ENCODE measurements at regions not wholly inside any gene's neighbourhood (a gene's known extent, or its start where the extent isn't known, plus 50 kb on each side); places are given as distances from the start of the nearest gene placed in this dataset.

DNA sequence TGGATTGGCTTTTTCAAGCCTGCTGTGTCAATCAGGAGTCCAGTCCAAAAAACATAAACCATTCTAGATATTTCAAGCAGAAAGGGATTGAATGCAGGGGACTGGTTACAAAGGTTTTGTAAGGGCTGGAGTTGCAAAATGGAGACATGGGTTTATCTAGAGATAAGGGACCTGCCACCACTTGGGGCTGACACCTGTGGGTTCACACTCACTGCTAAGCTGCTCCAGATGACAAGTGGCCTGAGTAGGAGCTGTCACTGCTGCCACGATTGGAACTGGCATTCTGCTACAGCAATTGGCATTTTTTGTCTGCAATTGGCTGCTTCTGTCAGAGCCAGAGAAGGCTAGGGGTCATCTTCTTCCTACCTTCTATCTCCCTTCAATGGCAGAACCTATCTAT, 66.3 kb upstream of the ZFR start:
- ATAC-seq, result no peak
- intact Hi-C loops (cut with micrococcal nuclease; ENCODE audit: unreplicated experiment) (no loop called here), in situ Hi-C loops (cut with HindIII; ENCODE audit: low pct_unique_long_range_greater_than_20kb, low sequenced_read_pairs) (no loop called here)
- no TSS peak for BruUV-seq (replicated peaks)
- Histone ChIP-seq H3K4me3 (ENCODE audit: low read depth in 2 of 2, low read length in 2 of 2) (no peak overlapping the region), H3K27me3 (ENCODE audit: control insufficient read depth, insufficient read depth, low read length) (no peaks in the 10 kb centered on the region; the same call in 1 of the 2 replicates), H3K4me1 (ENCODE audit: control insufficient read depth, insufficient read depth, low read length) (no peaks in the 10 kb centered on the region), H3K36me3 (ENCODE audit: control insufficient read depth, insufficient read depth, low read length) (no peaks in the 10 kb centered on the region), H3K9me3 (ENCODE audit: control insufficient read depth, insufficient read depth, low read depth, low read length) (no peaks in the 10 kb centered on the region), H3K27ac (ENCODE audit: low read length) (no peak overlapping the region)
- no peak for DNase-seq (ENCODE audit: low read depth, low spot score)
- no peak for TF ChIP-seq SIN3A (IDR thresholded peaks at IDR 0.05; ENCODE audit: borderline replicate concordance, insufficient read depth, low read depth, low read length)
- TF ChIP-seq, protein P1, sequence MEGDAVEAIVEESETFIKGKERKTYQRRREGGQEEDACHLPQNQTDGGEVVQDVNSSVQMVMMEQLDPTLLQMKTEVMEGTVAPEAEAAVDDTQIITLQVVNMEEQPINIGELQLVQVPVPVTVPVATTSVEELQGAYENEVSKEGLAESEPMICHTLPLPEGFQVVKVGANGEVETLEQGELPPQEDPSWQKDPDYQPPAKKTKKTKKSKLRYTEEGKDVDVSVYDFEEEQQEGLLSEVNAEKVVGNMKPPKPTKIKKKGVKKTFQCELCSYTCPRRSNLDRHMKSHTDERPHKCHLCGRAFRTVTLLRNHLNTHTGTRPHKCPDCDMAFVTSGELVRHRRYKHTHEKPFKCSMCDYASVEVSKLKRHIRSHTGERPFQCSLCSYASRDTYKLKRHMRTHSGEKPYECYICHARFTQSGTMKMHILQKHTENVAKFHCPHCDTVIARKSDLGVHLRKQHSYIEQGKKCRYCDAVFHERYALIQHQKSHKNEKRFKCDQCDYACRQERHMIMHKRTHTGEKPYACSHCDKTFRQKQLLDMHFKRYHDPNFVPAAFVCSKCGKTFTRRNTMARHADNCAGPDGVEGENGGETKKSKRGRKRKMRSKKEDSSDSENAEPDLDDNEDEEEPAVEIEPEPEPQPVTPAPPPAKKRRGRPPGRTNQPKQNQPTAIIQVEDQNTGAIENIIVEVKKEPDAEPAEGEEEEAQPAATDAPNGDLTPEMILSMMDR (IDR thresholded peaks at IDR 0.05), result no peak
- TF ChIP-seq POLR2AphosphoS5 (IDR thresholded peaks at IDR 0.05; ENCODE audit: low read depth, low read length), result no peak
- no peak for TF ChIP-seq TCF7L2 (IDR thresholded peaks at IDR 0.05; ENCODE audit: low read depth, low read length)
- no peak for TF ChIP-seq REST (IDR thresholded peaks at IDR 0.05; ENCODE audit: insufficient read depth in 1 of 2, low read depth in 2 of 2, low read length in 1 of 2)
- POLR2A ChIA-PET, result no interaction called here
- CTCF ChIA-PET, result interaction anchor here (1.0 kb wide), 1 partner anchor 79 kb away, joined by 3 read pairs; no protein-coding TSS in a partner anchor

GRCh38 chr5:32508806-32509805, 64.6 kb upstream of the ZFR start:
- no peak for DNase-seq (ENCODE audit: low read depth, low spot score)
- Histone ChIP-seq H3K4me1 (ENCODE audit: control insufficient read depth, insufficient read depth, low read length) (no peaks in the 10 kb centered on the region), H3K9me3 (ENCODE audit: control insufficient read depth, insufficient read depth, low read depth, low read length) (no peaks in the 10 kb centered on the region), H3K36me3 (ENCODE audit: control insufficient read depth, insufficient read depth, low read length) (no peaks in the 10 kb centered on the region), H3K4me3 (ENCODE audit: low read depth in 2 of 2, low read length in 2 of 2) (no peak overlapping the region), H3K27ac (ENCODE audit: low read length) (no peak overlapping the region), H3K27me3 (ENCODE audit: control insufficient read depth, insufficient read depth, low read length) (no peaks in the 10 kb centered on the region; the same call in 1 of the 2 replicates)
- no peak for TF ChIP-seq POLR2AphosphoS5 (IDR thresholded peaks at IDR 0.05; ENCODE audit: low read depth, low read length)
- no peak for TF ChIP-seq REST (IDR thresholded peaks at IDR 0.05; ENCODE audit: insufficient read depth in 1 of 2, low read depth in 2 of 2, low read length in 1 of 2)
- TF ChIP-seq, protein P1 (IDR thresholded peaks at IDR 0.05), result no peak
- no peak for TF ChIP-seq TCF7L2 (IDR thresholded peaks at IDR 0.05; ENCODE audit: low read depth, low read length)
- no peak for TF ChIP-seq SIN3A (IDR thresholded peaks at IDR 0.05; ENCODE audit: borderline replicate concordance, insufficient read depth, low read depth, low read length)
- intact Hi-C loops (cut with micrococcal nuclease; ENCODE audit: unreplicated experiment), result no loop called here
- CTCF ChIA-PET, result no interaction called here
- ATAC-seq, result no peak
- no TSS peak for BruUV-seq (replicated peaks)
- POLR2A ChIA-PET, result interaction anchor here (0.8 kb wide), 1 partner anchor 10 kb away, joined by 6 read pairs; no protein-coding TSS in a partner anchor
- in situ Hi-C loops (cut with HindIII; ENCODE audit: low pct_unique_long_range_greater_than_20kb, low sequenced_read_pairs), result no loop called here
